SK-N-SH (cell line): ENCODE measurements at regions not wholly inside any gene's neighbourhood (a gene's known extent, or its start where the extent isn't known, plus 50 kb on each side); places are given as distances from the start of the nearest gene placed in this dataset.

Experiments
- CTCF ChIA-PET: fragments of 300-600, 350-600 bp; formaldehyde crosslinking; extraction: SDS; loops from one replicate; lab custom pipeline; 2021; lab: Yijun Ruan, JAX
- POLR2A ChIA-PET: fragments of 350-600 bp; sonication (Branson Sonifier 250); formaldehyde crosslinking; extraction: SDS; loops from one replicate; lab custom pipeline; 2020; ENCODE audit warnings: antibody characterized with exemption, inconsistent platforms; lab: Yijun Ruan, JAX
- DNase-seq: peaks from one replicate; pipeline ENCODE4 v3.0.0; 2012
- H2AFZ ChIP-seq: fragments of 200-600 bp; sonication (generic); 2 replicates; pipeline ENCODE4 v1.8.1; 2016; ENCODE audit warnings: antibody characterized with exemption, mild to moderate bottlenecking, low read depth
- H3F3A ChIP-seq: fragments of 200-600 bp; sonication (generic); replicated peaks from 2 replicates; pipeline ENCODE3; 2016; ENCODE audit warnings: antibody characterized with exemption, mild to moderate bottlenecking; ENCODE audit not compliant: insufficient read depth
- H3K27ac ChIP-seq, 2 experiments: fragments of 200-500 bp in 1 of 2; fragments of 200-600 bp in 1 of 2; sonication (Bioruptor generic) in 1 of 2; sonication (generic), shearing (Covaris generic) in 1 of 2; 2 replicates each; pipeline versions ENCODE4 v1.5.1 to v1.6.1; 2014 to 2016; ENCODE audit warnings: low read depth in 2 of 2, inconsistent platforms in 1 of 2, low read length in 1 of 2, mild to moderate bottlenecking in 1 of 2, mixed read lengths in 1 of 2
- H3K27me3 ChIP-seq: fragments of 200-600 bp; sonication (generic), shearing (Covaris generic); 2 replicates; pipeline ENCODE4 v1.6.1; 2016; ENCODE audit warnings: mixed run types; ENCODE audit not compliant: insufficient read depth
- H3K36me3 ChIP-seq, 2 experiments: fragments of 200-500 bp in 1 of 2; fragments of 200-600 bp in 1 of 2; sonication (Bioruptor generic) in 1 of 2; sonication (generic) in 1 of 2; replicated peaks in 1 of 2; 2 replicates each; pipeline versions ENCODE3 to v1.5.1; 2014 to 2016; ENCODE audit warnings: low read length in 1 of 2, mild to moderate bottlenecking in 1 of 2; ENCODE audit not compliant: insufficient read depth in 2 of 2, control insufficient read depth in 1 of 2
- H3K4me1 ChIP-seq, 2 experiments: fragments of 200-500 bp in 1 of 2; fragments of 200-600 bp in 1 of 2; sonication (Bioruptor generic) in 1 of 2; sonication (generic), shearing (Covaris generic) in 1 of 2; 2 replicates each; pipeline versions ENCODE4 v1.5.1 to v1.6.1; 2014 to 2016; ENCODE audit warnings: low read depth in 1 of 2, low read length in 1 of 2, mixed run types in 1 of 2; ENCODE audit not compliant: insufficient read depth in 2 of 2, control insufficient read depth in 1 of 2
- H3K4me2 ChIP-seq: fragments of 200-600 bp; sonication (generic), shearing (Covaris generic); 2 replicates; pipeline ENCODE4 v1.6.1; 2017; ENCODE audit warnings: mixed run types
- H3K4me3 ChIP-seq, 2 experiments: fragments of 200-500 bp in 1 of 2; fragments of 200-600 bp in 1 of 2; sonication (Bioruptor generic) in 1 of 2; sonication (generic), shearing (Covaris generic) in 1 of 2; 2 replicates each; pipeline versions ENCODE4 v1.5.1 to v1.8.1; 2014 to 2016; ENCODE audit warnings: low read depth in 2 of 2, inconsistent platforms in 1 of 2, low read length in 1 of 2, mild to moderate bottlenecking in 1 of 2, mixed read lengths in 1 of 2, moderate library complexity in 1 of 2
- H3K79me2 ChIP-seq: fragments of 200-600 bp; sonication (generic); 2 replicates; pipeline ENCODE4 v1.8.1; 2017; ENCODE audit warnings: mild to moderate bottlenecking; ENCODE audit not compliant: insufficient read depth
- H3K9ac ChIP-seq: fragments of 200-600 bp; sonication (generic); 2 replicates; pipeline ENCODE4 v1.6.1; 2017; ENCODE audit warnings: mixed run types
- H3K9me2 ChIP-seq: fragments of 200-600 bp; sonication (generic); 2 replicates; pipeline ENCODE4 v1.6.1; 2017; ENCODE audit warnings: mixed run types
- H3K9me3 ChIP-seq: fragments of 200-600 bp; sonication (generic); 2 replicates; pipeline ENCODE4 v1.6.1; 2017; ENCODE audit warnings: mixed run types, mild to moderate bottlenecking, moderate library complexity
- H4K20me1 ChIP-seq: fragments of 200-600 bp; sonication (generic); 2 replicates; pipeline ENCODE4 v1.6.1; 2017; ENCODE audit warnings: mild to moderate bottlenecking, mixed run types; ENCODE audit not compliant: insufficient read depth
- CHD2 ChIP-seq: fragments of 150-350 bp; IDR thresholded peaks from 2 replicates; pipeline ENCODE4 v1.6.1; 2018; ENCODE audit warnings: low read length; ENCODE audit not compliant: partially characterized antibody
- ELF1 ChIP-seq: IDR thresholded peaks from 2 replicates; pipeline ENCODE4 v1.4.0; 2012
- EP300 ChIP-seq, 2 experiments: IDR thresholded peaks; 2 replicates each; pipeline versions ENCODE4 v1.4.0 to v1.6.1; 2012; ENCODE audit warnings: borderline replicate concordance in 1 of 2, low read depth in 1 of 2, low read length in 1 of 2
- FOXJ3 ChIP-seq: sonication (generic); formaldehyde crosslinking; IDR thresholded peaks from 2 replicates; pipeline ENCODE4 v1.5.1; 2020; ENCODE audit warnings: mild to moderate bottlenecking, missing genetic modification reagents
- GATA2 ChIP-seq: sonication (generic); formaldehyde crosslinking; IDR thresholded peaks from 2 replicates; pipeline ENCODE4 v1.5.0; 2020; ENCODE audit warnings: mild to moderate bottlenecking, missing genetic modification reagents
- JUND ChIP-seq: IDR thresholded peaks from 2 replicates; pipeline ENCODE4 v1.4.0; 2012
- MAX ChIP-seq: IDR thresholded peaks from 2 replicates; pipeline ENCODE4 v1.4.0; 2012; ENCODE audit warnings: low read depth
- MEF2A ChIP-seq: IDR thresholded peaks from 2 replicates; pipeline ENCODE4 v1.4.0; 2012; ENCODE audit warnings: low read depth, borderline replicate concordance
- NFIC ChIP-seq: IDR thresholded peaks from 2 replicates; pipeline ENCODE4 v1.4.0; 2012; ENCODE audit warnings: borderline replicate concordance
- PBX3 ChIP-seq: IDR thresholded peaks from 2 replicates; pipeline ENCODE4; 2012
- REST ChIP-seq: IDR thresholded peaks from 2 replicates; pipeline ENCODE4 v1.6.1; 2012; ENCODE audit warnings: mild to moderate bottlenecking, low read depth, low read length, moderate library complexity
- RFX5 ChIP-seq: IDR thresholded peaks from 2 replicates; pipeline ENCODE4 v1.6.1; 2012; ENCODE audit warnings: mild to moderate bottlenecking, improper control_type of control experiment, low read length
- RXRA ChIP-seq: IDR thresholded peaks from 2 replicates; pipeline ENCODE4 v1.4.0; 2012; ENCODE audit warnings: low read depth, mild to moderate bottlenecking, borderline replicate concordance
- SIN3A ChIP-seq: IDR thresholded peaks from 2 replicates; pipeline ENCODE4 v1.6.1; 2012; ENCODE audit warnings: low read depth, mild to moderate bottlenecking, low read length, moderate library complexity, borderline replicate concordance
- SMC3 ChIP-seq: IDR thresholded peaks from 2 replicates; pipeline ENCODE4 v1.6.1; 2012; ENCODE audit warnings: low read depth, low read length, improper control_type of control experiment
- TAF1 ChIP-seq: IDR thresholded peaks from 2 replicates; pipeline ENCODE4 v1.6.1; 2012; ENCODE audit warnings: low read depth, mild to moderate bottlenecking, low read length, moderate library complexity, borderline replicate concordance
- TCF12 ChIP-seq: IDR thresholded peaks from 2 replicates; pipeline ENCODE4 v1.4.0; 2012
- USF1 ChIP-seq: IDR thresholded peaks from 2 replicates; pipeline ENCODE4 v1.4.0; 2012; ENCODE audit warnings: low read depth, borderline replicate concordance
- ZBTB33 ChIP-seq: IDR thresholded peaks from 2 replicates; pipeline ENCODE4 v1.4.0; 2012; ENCODE audit warnings: low read depth, borderline replicate concordance
- WGBS: methylation state at CpG from one replicate; pipeline ENCODE4 v1.1.6; 2017; ENCODE audit warnings: low lambda C conversion rate; 5-methylcytosine and 5-hydroxymethylcytosine counted together

GRCh38 chr3:197372047-197372661, 73.7 kb upstream of the DLG1 start:
- peaks cover 3 to 34% of the 10 kb centered on the region in 2 experiments for H3K4me1 ChIP-seq
- CTCF ChIA-PET = interaction anchor here (1.1 kb wide), 1 partner anchor 82 kb away, joined by 4 read pairs; no protein-coding TSS in a partner anchor
- no peak overlapping the region for H3K9ac ChIP-seq
- no peaks in the 10 kb centered on the region for H3F3A ChIP-seq
- peak overlapping the region in 1 of 2 experiments; percentile 48; a peak in 2 of 4 replicates for H3K27ac ChIP-seq
- POLR2A ChIA-PET = interaction anchor here (1.1 kb wide), 1 partner anchor 23 kb away, joined by 4 read pairs; no protein-coding TSS in a partner anchor
- no peak overlapping the region for H3K4me3 ChIP-seq
- no peak overlapping the region for H2AFZ ChIP-seq
- H3K36me3 ChIP-seq = no peaks in the 10 kb centered on the region
- 68% methylated on average over 7 of the region's 7 CpGs for WGBS
- TF ChIP-seq RXRA = no peak
- no peak for TF ChIP-seq SMC3
- TF ChIP-seq EP300 (IDR thresholded peaks at IDR 0.05; ENCODE audit: borderline replicate concordance in 1 of 2, low read depth in 1 of 2, low read length in 1 of 2) = no peak
- TF ChIP-seq TAF1 = no peak
- peak; percentile 22 for TF ChIP-seq TCF12
- TF ChIP-seq JUND = 0 out of 2 replicates have a peak, but pooled peaks have one; percentile 17
- no peak for TF ChIP-seq FOXJ3 (CRISPR knock-in tag)
- no peak for TF ChIP-seq RFX5
- no peak for TF ChIP-seq REST
- TF ChIP-seq ELF1 = no peak
- TF ChIP-seq MEF2A = no peak
- TF ChIP-seq CHD2 = no peak
- no peak for TF ChIP-seq ZBTB33
- no peak for TF ChIP-seq USF1
- peak; percentile 48 for TF ChIP-seq PBX3
- TF ChIP-seq NFIC = no peak; the same call in 1 of the 2 replicates
- TF ChIP-seq MAX = no peak
- TF ChIP-seq SIN3A = no peak
- no peak for TF ChIP-seq GATA2
- H4K20me1 ChIP-seq = no peaks in the 10 kb centered on the region
- no peaks in the 10 kb centered on the region for H3K27me3 ChIP-seq
- no peak overlapping the region for H3K4me2 ChIP-seq
- H3K9me3 ChIP-seq = no peaks in the 10 kb centered on the region
- no peaks in the 10 kb centered on the region for H3K9me2 ChIP-seq
- DNase-seq = no peak
- H3K79me2 ChIP-seq = no peaks in the 10 kb centered on the region
